ENCODE measurements at regions not wholly inside any gene's neighbourhood (a gene's known extent, or its start where the extent isn't known, plus 50 kb on each side); places are given as distances from the start of the nearest gene placed in this dataset.

DNA sequence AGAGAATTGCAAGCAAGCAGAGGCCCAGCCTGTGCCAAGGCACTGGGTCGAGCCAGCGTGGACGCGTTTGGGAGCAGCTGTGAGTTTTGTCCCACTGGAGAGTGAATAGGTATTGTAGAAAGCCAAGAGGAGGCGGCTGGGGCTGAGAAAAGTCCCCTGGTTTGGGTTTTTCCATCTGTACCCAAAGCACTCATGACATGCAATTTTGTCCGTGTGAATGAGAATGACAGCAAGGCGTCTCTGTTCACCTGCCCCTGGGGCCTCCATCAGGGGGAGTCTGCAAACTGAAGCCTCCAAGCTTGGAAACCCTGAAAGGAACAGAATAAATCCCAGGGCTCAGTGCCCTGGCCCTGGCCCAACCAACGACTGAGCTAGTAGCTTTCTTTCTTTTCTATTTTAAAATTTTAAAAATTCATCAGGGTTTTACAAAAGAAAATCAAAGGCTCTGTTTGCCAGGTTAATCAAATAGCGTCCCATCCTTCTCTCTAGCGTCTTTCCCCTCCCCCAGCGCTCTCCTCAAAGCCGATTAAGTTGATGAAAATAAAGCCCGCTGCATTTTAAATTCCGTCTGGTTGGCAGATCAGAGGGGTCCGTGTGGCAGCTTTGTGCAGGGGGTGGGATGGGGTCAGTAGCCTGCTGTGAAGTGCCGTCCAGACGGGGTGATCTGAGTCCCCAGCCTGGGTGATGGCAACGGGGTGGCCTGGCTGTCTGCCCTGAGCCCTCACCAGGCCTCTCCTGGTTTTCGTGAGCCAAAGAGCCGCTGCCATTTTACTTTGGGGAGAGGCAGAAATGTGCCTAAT is 171.0 kb downstream of the KATNIP start:
- DNase-seq, result no peak

GRCh38 chr16:27721531-27722181 is 171.7 kb downstream of the KATNIP start:
- DNase-seq, result no peak

DNA sequence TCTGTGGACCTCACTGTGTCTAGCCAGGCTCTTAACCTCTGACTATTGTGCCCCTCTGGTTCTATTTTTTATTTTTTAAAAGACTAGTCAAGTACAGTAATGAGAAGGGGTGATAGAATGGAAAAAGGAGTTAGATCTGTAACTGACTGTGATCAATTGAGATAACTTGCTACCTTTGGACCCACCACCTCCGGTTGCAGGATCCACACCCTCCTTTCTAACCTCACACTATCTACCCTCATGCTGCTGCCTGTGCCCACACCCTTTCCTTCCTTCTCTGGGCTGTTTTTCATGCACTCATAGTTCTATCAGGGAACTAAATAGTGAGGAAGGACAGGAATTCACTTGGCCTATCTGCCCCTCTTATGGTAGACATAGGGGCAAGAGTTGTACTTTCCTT is 172.3 kb downstream of the KATNIP start:
- DNase-seq, result no peak

DNA sequence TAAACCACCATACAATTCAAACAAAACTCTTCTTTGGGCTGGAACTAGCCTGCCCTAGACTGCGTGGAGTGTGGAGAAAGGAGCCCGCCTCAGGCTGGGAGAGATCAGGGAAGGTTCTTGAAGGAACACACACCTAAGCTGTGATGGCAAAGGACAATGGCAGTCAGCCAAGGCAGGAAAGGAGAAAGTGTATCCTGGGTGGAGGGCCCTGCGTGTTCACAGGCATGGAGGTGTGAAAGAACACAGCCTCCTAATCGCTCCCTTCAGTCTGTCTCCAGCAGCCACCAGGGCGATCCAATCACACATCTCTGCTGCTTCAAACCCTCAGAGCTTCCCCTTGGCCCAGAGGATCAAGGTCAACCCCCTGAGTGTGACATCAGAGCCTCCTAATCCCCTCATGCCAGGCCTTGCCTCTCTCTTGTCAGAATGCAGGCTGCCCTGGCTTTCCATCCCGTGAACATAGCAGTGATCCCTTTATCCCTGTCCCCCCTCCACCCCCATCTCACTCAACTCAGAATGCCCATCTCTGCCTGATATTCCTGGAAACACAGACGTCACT is 173.0 kb downstream of the KATNIP start:
- peak; percentile 2 for DNase-seq

DNA sequence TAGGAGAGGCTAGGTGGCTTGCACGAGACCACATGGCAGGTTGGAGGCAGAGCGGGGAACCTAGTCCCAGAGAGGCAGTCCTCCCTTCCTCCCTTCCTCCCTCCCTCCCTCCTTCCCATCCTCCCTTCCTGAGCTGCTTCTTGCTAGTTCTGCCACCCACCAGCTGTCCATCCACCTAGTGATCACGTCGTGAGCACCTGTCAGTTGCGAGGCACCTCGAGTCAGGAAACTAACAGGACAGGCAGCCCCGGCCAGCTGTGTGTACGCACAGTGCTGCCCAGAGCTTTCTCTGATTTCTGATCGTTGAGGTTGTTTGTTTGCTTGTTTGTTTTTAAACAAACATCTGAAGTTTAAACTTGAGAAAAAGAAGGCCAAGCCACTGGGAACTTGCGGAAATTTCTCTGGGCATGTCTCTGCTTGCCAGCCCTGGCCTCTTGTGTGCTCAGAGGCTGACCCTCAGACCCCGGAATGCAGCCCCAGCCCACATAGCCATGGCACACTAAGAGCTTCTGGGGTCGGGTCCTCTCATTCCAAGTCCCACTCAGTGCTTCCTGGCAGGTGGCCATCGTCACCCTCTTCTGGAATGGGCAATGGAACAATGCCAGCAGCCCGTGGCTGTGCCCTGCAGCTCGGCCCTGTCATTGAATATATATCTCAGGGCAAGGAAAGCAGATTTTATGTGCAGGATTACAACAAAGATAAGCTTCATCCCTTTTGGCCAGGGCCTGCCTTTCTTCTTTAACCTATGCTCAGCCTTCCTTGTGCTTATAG is 174.0 kb downstream of the KATNIP start:
- DNase-seq, result no peak

- no peak for DNase-seq
Observed at GRCh38 chr16:27724482-27725235, 174.7 kb downstream of the KATNIP start.

DNA sequence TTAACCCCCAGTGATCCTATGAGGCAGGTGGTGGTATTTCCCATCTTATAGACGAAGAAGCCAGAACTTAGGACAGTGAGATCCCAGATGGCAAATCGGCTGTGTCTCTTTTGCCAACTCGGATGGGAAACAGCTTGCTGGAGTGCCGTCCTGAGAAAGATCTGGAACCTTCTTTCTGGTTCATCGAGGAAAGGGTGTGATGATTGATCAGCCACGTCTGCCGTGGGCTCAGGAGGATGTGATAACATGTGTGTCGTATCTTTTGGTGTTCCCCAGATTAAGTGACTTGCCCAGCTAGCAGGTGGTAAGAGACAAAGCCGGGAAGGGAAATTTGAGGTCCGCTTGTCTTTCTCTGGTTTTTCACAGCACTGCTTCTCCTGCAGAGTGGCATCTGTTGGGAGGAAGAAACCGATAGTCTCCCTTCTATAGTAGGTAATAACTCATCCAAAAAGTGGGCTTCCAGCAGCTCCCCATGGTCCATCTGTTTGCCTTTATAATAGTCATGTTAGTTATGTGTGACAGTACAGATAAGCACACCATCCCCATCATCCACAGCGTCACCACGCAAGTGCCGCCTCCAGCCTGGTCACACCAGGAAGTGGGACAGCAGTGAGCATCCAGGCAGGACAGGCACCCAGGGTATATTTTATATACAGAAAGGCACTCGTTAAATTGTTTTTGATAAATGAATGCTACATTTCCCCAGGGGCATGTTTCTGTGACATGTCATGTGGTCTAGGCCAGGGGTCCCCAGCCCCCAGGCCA is 175.5 kb downstream of the KATNIP start:
- DNase-seq, result no peak

DNA sequence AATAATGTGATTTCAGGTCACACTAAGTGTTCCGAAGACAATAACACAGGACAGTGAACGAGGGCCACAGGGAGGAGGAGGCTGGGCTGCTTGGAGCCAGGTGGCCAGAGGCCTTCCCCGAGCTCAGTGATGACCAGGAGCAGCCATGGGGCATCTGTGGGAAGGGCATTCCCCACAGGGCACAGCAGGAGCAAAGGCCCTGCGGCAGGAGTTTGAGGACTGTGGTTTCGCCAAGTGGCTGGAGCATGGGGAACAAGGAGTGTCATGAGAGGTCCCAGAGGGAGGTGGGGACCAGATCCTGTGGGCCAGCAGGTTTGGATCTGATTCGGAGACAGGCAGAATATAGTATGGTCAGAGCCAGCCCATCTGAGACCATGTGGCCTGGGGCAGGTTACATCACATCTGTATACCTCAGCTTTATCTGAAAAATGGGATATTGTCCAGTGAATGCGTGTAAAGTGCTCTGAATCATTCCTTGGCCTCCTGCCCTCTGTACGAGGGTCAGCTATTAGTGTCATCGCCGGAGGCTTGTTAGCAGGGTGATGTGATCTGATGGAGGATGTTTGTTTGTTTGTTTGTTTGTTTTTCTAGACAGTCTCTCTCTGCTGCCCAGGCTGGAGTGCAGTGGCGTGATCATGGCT is 176.8 kb downstream of the KATNIP start:
- DNase-seq, result no peak

DNA sequence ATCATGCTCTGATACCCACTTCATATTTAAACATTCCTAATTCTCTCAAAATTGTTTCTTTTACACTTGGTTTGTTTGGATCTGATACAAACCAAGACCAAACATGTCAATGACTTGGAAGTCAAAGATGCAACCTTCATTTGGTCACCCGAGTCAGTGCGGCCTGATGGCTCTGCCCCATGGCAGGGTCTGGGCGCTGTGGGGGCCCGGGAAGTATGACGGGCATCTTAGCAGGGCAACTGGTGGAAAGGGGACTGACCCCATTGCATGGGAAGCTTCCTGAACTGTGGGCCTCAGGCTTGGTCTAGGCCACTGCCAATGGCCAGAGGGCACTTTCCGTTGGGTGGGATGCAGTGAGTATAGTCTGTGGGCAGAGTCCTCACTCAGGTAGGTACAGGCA is 178.0 kb downstream of the KATNIP start:
- DNase-seq, result no peak

DNA sequence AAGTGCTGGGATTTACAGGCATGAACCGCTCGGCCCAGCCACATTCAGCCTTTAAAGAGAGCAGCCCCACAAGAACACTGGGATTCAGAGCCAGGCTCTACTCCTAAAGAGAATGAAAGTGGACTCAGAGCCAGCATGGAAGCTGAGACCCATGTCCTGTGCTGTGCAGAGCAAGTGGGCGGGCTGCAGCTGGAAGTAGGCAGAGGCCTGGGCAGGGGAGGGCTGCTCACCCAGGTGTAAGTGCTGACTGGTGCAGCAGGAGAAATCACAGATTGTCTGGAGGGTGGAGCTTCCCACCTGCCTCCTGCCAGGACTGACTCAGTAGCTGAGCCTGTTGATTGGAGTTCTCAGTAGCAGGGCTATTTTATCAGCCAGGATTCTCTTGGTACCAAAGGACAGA is 178.7 kb downstream of the KATNIP start:
- DNase-seq, result no peak

DNA sequence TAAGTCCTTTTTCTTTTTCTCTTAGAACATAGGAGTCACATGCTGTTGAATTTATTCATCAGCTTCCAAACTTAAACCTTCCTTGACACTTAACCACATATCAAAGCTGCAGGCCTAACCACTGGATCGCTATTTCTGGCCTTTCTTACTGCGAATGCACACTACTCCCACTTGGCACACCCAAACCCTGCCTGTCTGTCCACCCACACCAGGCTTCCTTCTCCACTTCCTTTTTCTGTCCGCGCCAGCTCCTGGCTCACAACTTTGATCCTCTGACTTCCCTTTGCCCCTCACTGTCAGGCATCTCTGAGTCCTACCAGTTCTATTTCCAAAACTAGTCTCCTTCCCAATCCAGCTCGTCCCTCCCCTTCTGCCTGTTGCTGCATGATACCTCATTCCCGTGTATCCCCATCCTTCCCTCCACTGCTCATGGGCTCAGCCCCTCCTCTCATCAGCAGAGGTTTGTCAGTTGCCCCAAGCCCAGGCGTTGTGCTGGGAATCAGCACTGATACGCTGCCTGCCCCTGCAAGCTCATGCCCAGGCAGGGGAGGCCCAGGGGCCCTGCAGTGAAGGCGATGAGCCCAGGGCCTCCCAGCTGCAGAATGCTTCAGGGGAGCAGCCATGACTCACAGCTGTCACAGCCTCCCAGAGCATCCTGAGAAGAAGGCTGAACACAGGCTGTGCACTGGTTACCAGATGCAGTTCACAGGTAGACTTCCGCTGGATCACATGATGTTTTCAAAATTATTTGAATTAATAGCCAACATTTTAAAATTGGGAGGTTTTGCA is 179.8 kb downstream of the KATNIP start:
- DNase-seq, result no peak

DNA sequence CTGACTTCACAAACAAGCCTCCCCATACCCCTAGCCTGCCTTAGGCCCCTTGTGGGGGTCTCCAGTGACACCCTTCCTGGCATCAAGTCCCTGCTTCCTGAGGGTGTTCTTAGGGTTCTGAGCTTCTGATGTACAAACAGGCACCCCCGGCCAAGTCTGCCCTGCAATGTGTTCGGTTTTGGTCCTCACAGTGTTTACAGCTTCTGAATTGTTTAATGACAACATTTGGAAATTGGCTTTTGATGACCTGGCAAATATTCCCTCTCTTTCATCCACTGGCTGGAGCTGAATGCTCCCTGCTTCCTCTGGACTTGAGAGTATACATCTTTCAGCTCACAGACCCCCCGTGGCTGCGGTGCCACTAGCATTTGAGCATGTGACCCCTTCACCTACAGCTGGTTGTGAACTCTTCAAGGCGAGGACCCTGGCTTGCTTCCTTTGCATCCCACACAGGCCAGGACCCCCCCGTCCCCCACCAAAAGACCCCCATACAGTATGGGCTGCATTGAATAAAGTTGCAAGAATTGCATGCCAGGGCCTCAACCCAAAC is 180.8 kb downstream of the KATNIP start:
- DNase-seq, result no peak

DNA sequence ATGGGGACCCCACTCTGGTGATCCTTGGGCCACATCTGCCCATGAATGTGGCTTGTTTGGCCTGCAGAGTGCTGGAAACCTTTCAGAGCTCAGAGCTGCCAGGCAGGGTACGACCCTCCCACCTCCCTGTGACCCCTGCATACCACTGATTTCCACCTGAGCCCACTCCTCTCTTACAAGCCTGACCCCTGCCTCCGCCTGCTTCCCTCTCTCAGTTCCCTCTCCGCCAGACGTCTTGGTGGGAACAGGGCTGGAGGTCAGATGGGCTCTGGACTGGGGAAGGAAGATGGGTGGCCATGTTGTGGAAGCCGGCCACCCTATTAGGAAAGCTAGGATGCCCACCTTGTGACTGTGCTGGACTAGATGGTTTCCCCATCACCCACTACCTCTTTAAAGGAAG is 185.1 kb downstream of the KATNIP start:
- DNase-seq, result no peak

DNA sequence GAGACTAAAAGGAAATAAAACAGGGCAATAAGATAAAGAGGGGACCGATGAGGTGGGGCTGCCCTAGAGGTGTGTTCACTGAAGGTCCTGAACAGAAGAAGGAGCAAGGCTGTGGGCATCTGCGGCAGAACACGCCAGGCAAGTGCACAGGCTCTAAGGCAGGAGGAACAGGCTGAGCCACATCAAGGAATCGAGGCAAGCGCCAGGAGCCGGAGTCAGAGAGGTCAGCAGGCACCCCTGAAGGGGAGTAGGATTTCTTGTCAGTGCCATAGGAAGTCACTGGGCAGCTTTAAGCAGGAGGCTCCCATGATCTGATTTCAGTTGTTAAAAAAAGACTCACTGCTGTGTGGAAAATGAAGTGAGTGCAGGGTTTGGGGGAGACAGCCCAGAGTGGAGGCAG is 186.5 kb downstream of the KATNIP start:
- no peak for DNase-seq

DNA sequence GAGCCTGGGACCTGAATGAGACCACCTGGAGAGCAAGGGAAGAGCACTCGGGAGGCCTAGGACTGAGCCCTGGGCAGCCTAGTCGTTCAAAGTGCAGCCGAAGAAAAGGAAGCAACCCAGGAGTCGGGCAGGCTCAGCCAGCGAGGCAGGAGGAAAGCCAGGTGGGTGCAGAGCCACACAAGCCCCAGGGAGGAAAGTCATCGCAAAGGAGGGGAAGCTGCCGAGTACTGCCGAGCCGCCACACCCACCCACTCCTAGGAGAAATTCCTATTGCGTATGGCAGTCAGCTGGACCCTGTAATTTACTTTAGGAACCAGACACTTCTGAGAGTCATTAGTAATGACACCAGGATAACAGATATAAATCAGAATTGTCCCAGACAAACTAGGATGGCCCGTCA is 187.6 kb downstream of the KATNIP start:
- DNase-seq, result no peak

All from CD4-positive, alpha-beta T cell treated with Interleukin-17A for 1 hour (primary cell).